ENCODE measurements at regions not wholly inside any gene's neighbourhood (a gene's known extent, or its start where the extent isn't known, plus 50 kb on each side); places are given as distances from the start of the nearest gene placed in this dataset.

GRCh38 chr1:181263444-181263843 lies 174.9 kb downstream of the IER5 start:
- no peak for DNase-seq (ENCODE audit: extremely low spot score, unreplicated experiment)
- Mint-ChIP-seq H3K9me3 (no peaks in the 10 kb centered on the region), H3K27me3 (peaks cover 30% of the 10 kb centered on the region), H3K4me1 (ENCODE audit: unreplicated experiment) (no peaks in the 10 kb centered on the region), H3K36me3 (no peaks in the 10 kb centered on the region), H3K4me3 (no peak overlapping the region), H3K27ac (no peak overlapping the region)
- TF ChIP-seq, protein P1, sequence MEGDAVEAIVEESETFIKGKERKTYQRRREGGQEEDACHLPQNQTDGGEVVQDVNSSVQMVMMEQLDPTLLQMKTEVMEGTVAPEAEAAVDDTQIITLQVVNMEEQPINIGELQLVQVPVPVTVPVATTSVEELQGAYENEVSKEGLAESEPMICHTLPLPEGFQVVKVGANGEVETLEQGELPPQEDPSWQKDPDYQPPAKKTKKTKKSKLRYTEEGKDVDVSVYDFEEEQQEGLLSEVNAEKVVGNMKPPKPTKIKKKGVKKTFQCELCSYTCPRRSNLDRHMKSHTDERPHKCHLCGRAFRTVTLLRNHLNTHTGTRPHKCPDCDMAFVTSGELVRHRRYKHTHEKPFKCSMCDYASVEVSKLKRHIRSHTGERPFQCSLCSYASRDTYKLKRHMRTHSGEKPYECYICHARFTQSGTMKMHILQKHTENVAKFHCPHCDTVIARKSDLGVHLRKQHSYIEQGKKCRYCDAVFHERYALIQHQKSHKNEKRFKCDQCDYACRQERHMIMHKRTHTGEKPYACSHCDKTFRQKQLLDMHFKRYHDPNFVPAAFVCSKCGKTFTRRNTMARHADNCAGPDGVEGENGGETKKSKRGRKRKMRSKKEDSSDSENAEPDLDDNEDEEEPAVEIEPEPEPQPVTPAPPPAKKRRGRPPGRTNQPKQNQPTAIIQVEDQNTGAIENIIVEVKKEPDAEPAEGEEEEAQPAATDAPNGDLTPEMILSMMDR (conservative IDR thresholded peaks at IDR 0.05), result no peak

DNA sequence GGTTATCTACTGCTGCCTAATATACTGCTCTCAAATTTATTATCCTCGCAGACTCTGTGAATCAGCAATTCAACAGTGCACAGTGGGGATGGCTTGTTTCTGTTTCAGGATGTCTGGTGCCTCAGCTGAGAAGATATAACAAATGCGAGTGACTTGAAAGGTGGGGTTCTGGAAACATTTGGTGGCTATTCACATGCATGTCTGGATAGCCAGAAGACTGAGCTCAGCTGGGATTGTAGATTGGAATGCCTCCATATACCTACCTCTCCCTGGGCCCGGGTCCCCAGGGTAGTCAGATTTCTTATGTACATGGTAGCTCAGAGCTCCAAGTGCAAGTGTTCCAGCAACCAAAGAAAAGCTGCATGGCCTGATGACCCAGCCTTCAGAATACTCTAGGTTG lies 176.3 kb downstream of the IER5 start:
- no peak for DNase-seq (ENCODE audit: extremely low spot score, unreplicated experiment)
- Mint-ChIP-seq H3K4me1 (ENCODE audit: unreplicated experiment) (no peaks in the 10 kb centered on the region), H3K4me3 (no peak overlapping the region), H3K9me3 (no peaks in the 10 kb centered on the region), H3K27me3 (peaks cover 36% of the 10 kb centered on the region), H3K36me3 (no peaks in the 10 kb centered on the region), H3K27ac (no peak overlapping the region)
- TF ChIP-seq, protein P1 (conservative IDR thresholded peaks at IDR 0.05), result no peak

DNA sequence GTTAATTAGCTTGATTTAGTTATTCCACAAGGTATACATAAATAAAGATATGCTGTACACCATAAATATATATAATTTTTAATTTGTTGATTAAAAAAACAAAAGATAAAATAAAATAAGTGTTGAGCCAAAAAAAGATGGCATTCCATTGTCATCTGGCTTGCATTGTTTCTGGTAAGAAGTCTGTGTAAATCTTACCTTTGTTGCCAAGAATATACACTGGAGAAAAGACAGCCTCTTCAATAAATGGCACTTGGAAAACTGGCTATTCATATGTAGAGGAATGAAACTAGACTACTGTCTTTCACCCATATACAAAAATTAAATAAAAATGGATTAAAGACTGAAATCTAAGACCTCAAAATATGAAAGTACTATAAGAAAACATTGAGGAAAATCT lies 196.5 kb downstream of the IER5 start:
- Mint-ChIP-seq H3K9me3 (no peaks in the 10 kb centered on the region), H3K27ac (no peak overlapping the region), H3K36me3 (no peaks in the 10 kb centered on the region)

GRCh38 chr1:181295217-181295616 lies 188.1 kb upstream of the CACNA1E start:
- Mint-ChIP-seq H3K4me3 (no peak overlapping the region), H3K4me1 (ENCODE audit: unreplicated experiment) (no peaks in the 10 kb centered on the region), H3K9me3 (no peaks in the 10 kb centered on the region), H3K27me3 (peaks cover 51% of the 10 kb centered on the region), H3K27ac (no peak overlapping the region), H3K36me3 (no peaks in the 10 kb centered on the region)
- DNase-seq (ENCODE audit: extremely low spot score, unreplicated experiment), result no peak
- TF ChIP-seq, protein P1 (conservative IDR thresholded peaks at IDR 0.05), result no peak

More for the DNA sequence above, 196.5 kb downstream of the IER5 start:
- TF ChIP-seq, protein P1 (conservative IDR thresholded peaks at IDR 0.05), result no peak
- no peak overlapping the region for H3K4me3 Mint-ChIP-seq
- H3K4me1 Mint-ChIP-seq (ENCODE audit: unreplicated experiment), result no peaks in the 10 kb centered on the region
- H3K27me3 Mint-ChIP-seq, result peaks cover 30% of the 10 kb centered on the region
- DNase-seq (ENCODE audit: extremely low spot score, unreplicated experiment), result no peak

DNA sequence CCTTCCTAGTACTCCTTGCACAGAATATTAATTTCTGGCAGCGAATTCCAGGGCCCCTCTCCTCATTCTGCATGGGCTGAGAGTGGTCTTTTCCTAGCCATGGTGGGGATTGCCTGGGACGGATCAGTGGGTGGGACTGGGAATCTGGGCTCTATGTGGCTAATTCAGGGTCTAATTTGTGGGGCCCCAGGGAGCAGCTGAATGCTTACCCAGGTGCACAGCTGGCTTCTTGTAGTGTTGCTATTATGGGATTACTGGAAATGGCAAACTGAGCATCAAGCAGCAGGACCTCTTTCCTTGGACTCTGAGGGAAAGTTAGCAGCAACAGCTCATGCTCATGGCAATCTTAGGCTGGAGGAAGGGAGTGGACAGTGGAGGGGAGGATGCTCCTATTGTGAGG lies 187.1 kb upstream of the CACNA1E start:
- H3K4me1 Mint-ChIP-seq (ENCODE audit: unreplicated experiment), result no peaks in the 10 kb centered on the region
- no peak for DNase-seq (ENCODE audit: extremely low spot score, unreplicated experiment)
- H3K9me3 Mint-ChIP-seq, result no peaks in the 10 kb centered on the region
- H3K27ac Mint-ChIP-seq, result no peak overlapping the region
- H3K4me3 Mint-ChIP-seq, result no peak overlapping the region
- no peaks in the 10 kb centered on the region for H3K36me3 Mint-ChIP-seq
- TF ChIP-seq, protein P1 (conservative IDR thresholded peaks at IDR 0.05), result no peak
- H3K27me3 Mint-ChIP-seq, result peaks cover 47% of the 10 kb centered on the region

DNA sequence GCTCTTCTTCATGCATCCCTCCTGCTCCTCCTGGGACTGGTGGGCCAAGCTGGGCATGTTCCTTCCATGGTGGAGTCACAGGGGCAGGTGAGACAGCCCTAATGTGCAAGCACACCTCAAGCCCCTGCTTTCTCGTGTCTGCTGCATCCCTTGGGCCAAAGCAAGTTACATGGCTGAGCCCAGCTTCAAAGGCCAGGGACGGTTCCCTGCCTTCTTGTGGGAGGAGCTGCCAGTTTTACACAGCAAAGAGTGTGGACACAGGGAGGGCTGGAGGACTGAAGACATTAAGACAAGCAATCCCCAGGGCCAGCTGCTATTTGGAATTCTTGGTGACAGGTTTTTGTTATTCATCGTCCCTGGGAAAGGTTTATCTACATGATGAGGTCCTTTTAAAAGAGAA lies 175.2 kb upstream of the CACNA1E start:
- Mint-ChIP-seq H3K4me3 (no peak overlapping the region), H3K27ac (no peak overlapping the region), H3K27me3 (peaks cover 43% of the 10 kb centered on the region), H3K9me3 (no peaks in the 10 kb centered on the region), H3K4me1 (ENCODE audit: unreplicated experiment) (no peaks in the 10 kb centered on the region), H3K36me3 (no peaks in the 10 kb centered on the region)
- DNase-seq (ENCODE audit: extremely low spot score, unreplicated experiment), result no peak
- TF ChIP-seq, protein P1 (conservative IDR thresholded peaks at IDR 0.05), result no peak

Measured in type B pancreatic cell (in vitro differentiated cells).